HG02870 (cell line): ENCODE measurements at regions not wholly inside any gene's neighbourhood (a gene's known extent, or its start where the extent isn't known, plus 50 kb on each side); places are given as distances from the start of the nearest gene placed in this dataset.

Source experiments
- ATAC-seq: cut with Tn5 transposase; IDR thresholded peaks from one replicate; pipeline ENCODE4 v1.9.1; 2021; ENCODE audit warnings: mild to moderate bottlenecking, moderate library complexity; ENCODE audit not compliant: unreplicated experiment

- ATAC-seq: no peak
Observed at GRCh38 chr11:112831969-112832766, 129.1 kb upstream of the NCAM1 start.

GRCh38 chr11:112834277-112834755 lies 126.9 kb upstream of the NCAM1 start:
- ATAC-seq: no peak

GRCh38 chr11:112835591-112836255 lies 125.5 kb upstream of the NCAM1 start:
- no peak for ATAC-seq

- ATAC-seq: no peak
Observed at GRCh38 chr11:112836256-112836602, 125.0 kb upstream of the NCAM1 start.

- ATAC-seq: no peak
Observed at GRCh38 chr11:112837162-112837826, 123.9 kb upstream of the NCAM1 start.

- ATAC-seq: no peak
Observed at GRCh38 chr11:112839051-112839450, 122.2 kb upstream of the NCAM1 start.

GRCh38 chr11:112841729-112842128 lies 119.5 kb upstream of the NCAM1 start:
- ATAC-seq: no peak

GRCh38 chr11:112842151-112842550 lies 119.1 kb upstream of the NCAM1 start:
- ATAC-seq: no peak

- no peak for ATAC-seq
Observed at GRCh38 chr11:112844517-112844916, 116.7 kb upstream of the NCAM1 start.

- no peak for ATAC-seq
Observed at GRCh38 chr11:112847568-112847967, 113.7 kb upstream of the NCAM1 start.

- no peak for ATAC-seq
Observed at GRCh38 chr11:112852143-112852866, 108.9 kb upstream of the NCAM1 start.

GRCh38 chr11:112856133-112856532 lies 105.1 kb upstream of the NCAM1 start:
- no peak for ATAC-seq

GRCh38 chr11:112856591-112856990 lies 104.6 kb upstream of the NCAM1 start:
- no peak for ATAC-seq

GRCh38 chr11:112858289-112859023 lies 102.8 kb upstream of the NCAM1 start:
- ATAC-seq: no peak

- ATAC-seq: no peak
Observed at GRCh38 chr11:112859787-112860186, 101.4 kb upstream of the NCAM1 start.

- no peak for ATAC-seq
Observed at GRCh38 chr11:112861356-112861755, 99.9 kb upstream of the NCAM1 start.

- ATAC-seq: no peak
Observed at GRCh38 chr11:112863305-112863704, 97.9 kb upstream of the NCAM1 start.

GRCh38 chr11:112864672-112865071 lies 96.5 kb upstream of the NCAM1 start:
- no peak for ATAC-seq

- ATAC-seq: no peak
Observed at GRCh38 chr11:112871909-112872500, 89.2 kb upstream of the NCAM1 start.

GRCh38 chr11:112874980-112875379 lies 86.2 kb upstream of the NCAM1 start:
- ATAC-seq: no peak
